Lung (tissue), 9 donors: ENCODE measurements at regions not wholly inside any gene's neighbourhood (a gene's known extent, or its start where the extent isn't known, plus 50 kb on each side); places are given as distances from the start of the nearest gene placed in this dataset.
"Not testable (repeated sequence)": the region's sequence is repeated elsewhere in the genome, so short reads cannot be mapped to it uniquely, and the experiment has no call there.

Source experiments
- ATAC-seq: fragments of 200-7000 bp; cut with Tn5 transposase; one replicate; pipeline ENCODE4 v1.9.1; 2020; ENCODE audit warnings: moderate number of reproducible peaks; ENCODE audit not compliant: insufficient read depth, low FRiP score
- DNase-seq, 3 donors: peaks; one replicate each; pipeline ENCODE4 v3.0.0-alpha.2; 2013 to 2017
- H3K27ac ChIP-seq, 2 donors: one replicate each; pipeline ENCODE4 v1.5.1; 2013; ENCODE audit warnings: mild to moderate bottlenecking in 2 of 2, moderate library complexity in 2 of 2, control low read depth in 1 of 2, inconsistent platforms in 1 of 2, low read depth in 1 of 2, low read length in 1 of 2
- H3K27me3 ChIP-seq, 3 donors: one replicate each; pipeline ENCODE4 v1.5.1; 2013; ENCODE audit warnings: low read length in 2 of 3; ENCODE audit not compliant: control insufficient read depth in 3 of 3, insufficient read depth in 3 of 3
- H3K36me3 ChIP-seq, 4 donors: one replicate each; pipeline ENCODE4 v1.5.1; 2013; ENCODE audit warnings: low read length in 4 of 4, mild to moderate bottlenecking in 1 of 4, moderate library complexity in 1 of 4; ENCODE audit not compliant: control insufficient read depth in 4 of 4, insufficient read depth in 4 of 4
- H3K4me1 ChIP-seq, 5 donors: one replicate each; pipeline ENCODE4 v1.5.1; 2013; ENCODE audit warnings: low read length in 5 of 5, mild to moderate bottlenecking in 2 of 5, moderate library complexity in 1 of 5; ENCODE audit not compliant: control insufficient read depth in 5 of 5, insufficient read depth in 5 of 5
- H3K4me3 ChIP-seq: one replicate; pipeline ENCODE4 v1.5.1; 2013; ENCODE audit warnings: mild to moderate bottlenecking, control low read depth, moderate library complexity
- H3K9ac ChIP-seq, 2 donors: one replicate each; pipeline ENCODE4 v1.5.1; 2013; ENCODE audit warnings: low read length in 2 of 2, control low read depth in 1 of 2; ENCODE audit not compliant: insufficient read depth in 1 of 2
- H3K9me3 ChIP-seq, 4 donors: one replicate each; pipeline ENCODE4 v1.5.1; 2013; ENCODE audit warnings: low read length in 3 of 4, mild to moderate bottlenecking in 1 of 4, moderate library complexity in 1 of 4; ENCODE audit not compliant: control insufficient read depth in 4 of 4, insufficient read depth in 3 of 4
- WGBS, 2 donors: extraction: QIAGEN DNeasy Blood & Tissue Kit; methylation state at CpG; one replicate each; pipeline ENCODE4 v1.1.7; 2013; 5-methylcytosine and 5-hydroxymethylcytosine counted together
- donor health status: Bipolar disorder and iron deficiency.
- donor health status: healthy.
- donor health status: DM: yes; HTN: yes; CAD: no.

GRCh38 chr16:33680791-33681190, 221.4 kb downstream of the TP53TG3F start:
- H3K4me3 ChIP-seq, H3K27ac ChIP-seq, H3K9me3 ChIP-seq, ATAC-seq, H3K9ac ChIP-seq, H3K27me3 ChIP-seq, H3K4me1 ChIP-seq, DNase-seq, H3K36me3 ChIP-seq: not testable (repeated sequence)
- 44 to 51% methylated on average over 21 to 31 of the region's 31 CpGs for WGBS, 2 donors

- not testable (repeated sequence) for H3K36me3 ChIP-seq, DNase-seq, H3K9me3 ChIP-seq, H3K4me1 ChIP-seq, ATAC-seq, H3K27ac ChIP-seq, H3K4me3 ChIP-seq, H3K9ac ChIP-seq, H3K27me3 ChIP-seq
- WGBS, 2 donors = 65 to 88% methylated on average over 2 of the region's 2 CpGs
Measured at GRCh38 chr16:33700320-33700719, 240.9 kb downstream of the TP53TG3F start.

- H3K9me3 ChIP-seq, H3K4me1 ChIP-seq, DNase-seq, ATAC-seq, H3K4me3 ChIP-seq, H3K27me3 ChIP-seq, H3K36me3 ChIP-seq, H3K27ac ChIP-seq, H3K9ac ChIP-seq: not testable (repeated sequence)
- 53 to 59% methylated on average over 47 to 48 of the region's 55 CpGs for WGBS, 2 donors
Measured at GRCh38 chr16:33706845-33707590, 247.6 kb downstream of the TP53TG3F start.

GRCh38 chr16:33707591-33707934, 248.2 kb downstream of the TP53TG3F start:
- H3K9ac ChIP-seq, ATAC-seq, H3K27me3 ChIP-seq, H3K27ac ChIP-seq, DNase-seq, H3K4me3 ChIP-seq, H3K36me3 ChIP-seq, H3K9me3 ChIP-seq, H3K4me1 ChIP-seq: not testable (repeated sequence)
- WGBS, 2 donors = 53 to 56% methylated on average over 14 of the region's 14 CpGs

- DNase-seq = not testable (repeated sequence)
- WGBS, 2 donors = 89 to 92% methylated on average over 15 to 16 of the region's 16 CpGs
Measured at GRCh38 chr16:33709856-33710695, 250.7 kb downstream of the TP53TG3F start.

GRCh38 chr16:33710696-33711087, 251.3 kb downstream of the TP53TG3F start:
- WGBS, 2 donors = 81 to 86% methylated on average over 3 of the region's 3 CpGs
- not testable (repeated sequence) for H3K4me1 ChIP-seq, H3K36me3 ChIP-seq, H3K27me3 ChIP-seq, H3K9ac ChIP-seq, ATAC-seq, DNase-seq, H3K9me3 ChIP-seq, H3K27ac ChIP-seq, H3K4me3 ChIP-seq

More at GRCh38 chr16:33709856-33710695, 250.7 kb downstream of the TP53TG3F start:
- H3K27me3 ChIP-seq, H3K27ac ChIP-seq, ATAC-seq, H3K4me1 ChIP-seq, H3K4me3 ChIP-seq, H3K9ac ChIP-seq, H3K36me3 ChIP-seq, H3K9me3 ChIP-seq: not testable (repeated sequence)

GRCh38 chr16:33711616-33712015, 252.2 kb downstream of the TP53TG3F start:
- not testable (repeated sequence) for H3K27me3 ChIP-seq, DNase-seq
- WGBS, 2 donors = 73 to 93% methylated on average over 5 of the region's 5 CpGs

GRCh38 chr16:33712308-33712707, 252.9 kb downstream of the TP53TG3F start:
- not testable (repeated sequence) for H3K9me3 ChIP-seq, H3K27ac ChIP-seq, H3K36me3 ChIP-seq, H3K4me3 ChIP-seq, H3K4me1 ChIP-seq, H3K27me3 ChIP-seq, H3K9ac ChIP-seq, DNase-seq, ATAC-seq
- WGBS, 2 donors = 33 to 49% methylated on average over 2 of the region's 2 CpGs

More at GRCh38 chr16:33711616-33712015, 252.2 kb downstream of the TP53TG3F start:
- not testable (repeated sequence) for H3K9ac ChIP-seq, H3K9me3 ChIP-seq, H3K4me1 ChIP-seq, H3K27ac ChIP-seq, H3K36me3 ChIP-seq, ATAC-seq, H3K4me3 ChIP-seq
